HG02571 (cell line): ENCODE measurements at regions not wholly inside any gene's neighbourhood (a gene's known extent, or its start where the extent isn't known, plus 50 kb on each side); places are given as distances from the start of the nearest gene placed in this dataset.
"Not testable (repeated sequence)": the region's sequence is repeated elsewhere in the genome, so short reads cannot be mapped to it uniquely, and the experiment has no call there.

Experiments used
- ATAC-seq: cut with Tn5 transposase; IDR thresholded peaks from one replicate; pipeline ENCODE4 v1.9.1; 2021; ENCODE audit warnings: mild to moderate bottlenecking, moderate library complexity; ENCODE audit not compliant: unreplicated experiment

DNA sequence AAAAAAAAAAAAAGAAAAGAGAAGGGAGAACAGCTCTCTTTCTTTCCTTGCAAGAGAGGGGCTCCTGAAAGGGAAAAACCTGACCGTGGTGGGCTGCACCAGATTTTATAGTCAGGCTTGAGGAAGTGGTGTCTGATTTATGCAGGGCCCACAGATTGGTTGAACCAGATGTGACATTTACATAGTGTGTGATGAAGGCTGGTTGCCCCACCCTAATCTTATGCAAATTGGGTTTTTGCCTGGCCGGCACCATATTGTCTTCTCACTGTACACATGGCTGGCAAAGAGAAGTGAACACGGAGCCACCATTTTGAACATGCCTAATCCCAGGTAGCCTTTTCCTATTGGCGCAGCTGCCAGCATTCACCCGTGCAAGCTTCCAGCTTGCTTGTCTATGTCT is 154.4 kb downstream of the OXSM start:
- ATAC-seq = no peak

DNA sequence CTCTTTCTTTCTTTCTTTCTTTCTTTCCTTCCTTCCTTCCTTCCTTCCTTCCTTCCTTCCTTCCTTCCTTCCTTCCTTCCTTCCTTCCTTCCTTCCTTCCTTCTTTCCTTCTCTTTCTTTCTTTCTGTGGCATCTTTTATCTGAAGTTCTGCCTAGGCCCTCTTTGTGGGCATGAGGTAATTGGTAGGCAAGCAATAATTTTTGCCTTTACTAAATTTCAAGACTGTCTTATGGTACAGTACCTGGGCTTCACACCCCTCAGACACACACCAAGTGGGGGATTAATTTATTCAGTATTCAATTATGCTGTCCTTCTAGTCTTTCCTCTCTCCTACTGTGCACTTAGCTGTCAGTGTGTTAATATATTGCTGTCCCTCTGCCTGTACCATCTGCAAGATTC is 155.5 kb downstream of the OXSM start:
- no peak for ATAC-seq

DNA sequence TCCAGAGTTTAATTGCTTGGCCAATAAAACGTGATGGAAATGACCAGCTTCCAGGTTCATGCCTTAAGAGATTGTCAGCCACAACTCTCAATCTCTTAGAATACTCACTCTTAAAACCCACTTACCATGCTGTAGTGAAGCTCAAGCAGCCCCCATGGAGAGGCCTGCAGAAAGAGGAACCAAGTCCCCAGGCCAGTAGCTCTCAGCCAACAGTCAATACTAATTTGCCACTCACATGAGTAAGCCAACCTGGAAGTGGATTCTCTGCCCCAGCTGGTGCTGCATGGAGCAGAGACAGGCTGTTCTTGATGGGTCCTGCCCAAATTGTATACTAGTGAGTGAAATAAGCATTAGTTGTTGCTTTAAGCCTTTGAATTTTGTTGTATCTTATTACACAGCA is 155.9 kb downstream of the OXSM start:
- no peak for ATAC-seq

- ATAC-seq = no peak
Observed at GRCh38 chr3:25952133-25952532, 162.2 kb downstream of the OXSM start.

DNA sequence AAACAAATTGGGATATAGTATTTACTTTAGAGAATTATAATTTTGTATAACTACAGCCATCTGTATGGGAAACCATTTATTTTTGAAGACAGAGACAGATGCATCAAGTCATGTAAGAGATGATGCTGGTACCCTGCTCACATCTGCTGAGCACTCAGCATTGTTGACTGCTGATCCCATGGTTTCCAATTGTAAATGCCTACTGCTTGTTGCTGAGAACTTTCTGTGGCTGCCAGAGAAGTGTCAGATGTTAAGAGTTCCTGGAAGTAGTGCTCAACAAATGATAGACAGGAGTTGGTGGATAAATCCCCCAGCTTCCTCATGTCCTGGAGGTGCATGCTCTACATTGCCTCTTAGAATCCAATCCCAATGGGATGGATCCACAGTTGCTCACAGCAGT is 167.1 kb downstream of the OXSM start:
- ATAC-seq = no peak

GRCh38 chr3:25960776-25961175 is 170.9 kb downstream of the OXSM start:
- no peak for ATAC-seq

GRCh38 chr3:25962255-25962654 is 172.4 kb downstream of the OXSM start:
- no peak for ATAC-seq

DNA sequence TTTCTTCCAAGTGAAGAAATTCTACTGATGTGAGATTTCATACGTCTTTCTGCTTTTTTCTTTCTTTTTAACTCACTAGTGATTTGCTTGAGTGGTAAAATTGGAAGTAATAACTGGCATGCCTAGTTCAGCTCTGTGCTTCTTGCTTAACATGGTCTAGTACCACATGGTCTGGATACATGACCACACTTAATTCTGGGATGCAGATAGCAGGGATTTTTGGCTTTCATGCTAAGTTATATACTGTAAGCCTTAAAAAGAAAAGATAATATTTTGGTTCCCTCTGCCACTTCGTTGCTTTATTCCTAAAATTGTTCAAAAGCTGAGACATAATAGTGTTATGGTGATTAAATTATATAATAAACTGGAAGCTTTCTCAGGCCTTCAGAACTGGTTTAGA is 174.3 kb downstream of the OXSM start:
- no peak for ATAC-seq

- ATAC-seq = no peak
Observed at GRCh38 chr3:25967385-25967784, 177.5 kb downstream of the OXSM start.

- ATAC-seq = no peak
Observed at GRCh38 chr3:25971736-25972135, 181.8 kb downstream of the OXSM start.

DNA sequence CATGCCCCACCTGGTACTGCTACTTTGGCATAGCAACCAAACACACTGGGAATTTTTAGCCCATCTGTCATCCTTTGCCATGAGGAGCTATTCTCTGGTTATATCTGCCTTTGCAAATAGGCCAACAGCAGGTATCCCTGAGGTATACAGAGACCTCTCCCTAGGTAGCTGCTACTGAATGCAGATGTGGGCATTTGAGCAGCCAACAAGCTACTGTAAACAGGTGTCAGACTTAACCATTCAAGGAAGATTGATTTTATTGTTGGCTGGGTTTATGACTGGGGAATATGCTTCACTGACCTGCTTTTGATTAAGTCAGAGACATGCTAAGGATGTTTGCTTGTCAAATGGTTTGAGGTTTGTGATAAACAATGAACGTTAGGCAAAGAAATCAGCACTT is 183.2 kb downstream of the OXSM start:
- ATAC-seq = no peak

DNA sequence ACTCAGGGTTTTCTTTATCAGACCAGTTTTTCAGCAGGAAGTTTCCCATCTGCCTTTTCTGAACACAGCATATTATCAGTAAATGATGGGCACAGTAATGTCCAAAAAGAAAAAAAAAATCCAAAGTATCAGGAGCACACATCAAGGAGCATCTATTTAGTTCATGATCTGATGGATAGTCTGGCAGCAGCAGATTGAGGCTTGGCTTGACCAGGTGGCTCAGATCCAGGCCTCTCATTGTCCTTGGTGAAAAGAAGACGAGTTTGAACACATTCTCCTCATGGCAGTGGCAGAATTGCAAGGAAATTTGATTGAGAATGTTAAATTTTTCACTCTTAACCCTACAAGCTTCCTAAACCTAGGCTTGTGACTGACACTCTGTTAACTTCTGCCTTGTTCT is 192.9 kb downstream of the OXSM start:
- no peak for ATAC-seq

DNA sequence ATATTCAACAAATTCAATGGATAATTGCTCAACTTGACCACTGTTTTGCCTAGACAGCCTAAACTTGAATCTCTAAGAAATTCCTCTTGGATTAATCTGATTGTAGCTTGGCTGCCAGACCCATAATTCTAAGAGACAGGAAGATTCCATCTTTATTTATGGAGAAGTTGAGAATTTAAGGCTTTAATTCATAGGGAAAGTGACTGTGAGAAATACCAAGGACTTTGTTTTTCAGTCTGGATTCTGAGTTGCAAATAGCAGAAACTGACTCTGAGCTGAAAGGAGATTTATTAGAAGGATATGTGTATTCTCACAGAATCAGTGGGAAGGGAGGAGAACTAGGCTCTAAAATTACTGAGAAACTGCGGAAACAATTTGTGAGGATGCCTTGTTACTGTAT is 195.7 kb downstream of the OXSM start:
- no peak for ATAC-seq

- no peak for ATAC-seq
Observed at GRCh38 chr3:25992606-25993005, 202.7 kb downstream of the OXSM start.

DNA sequence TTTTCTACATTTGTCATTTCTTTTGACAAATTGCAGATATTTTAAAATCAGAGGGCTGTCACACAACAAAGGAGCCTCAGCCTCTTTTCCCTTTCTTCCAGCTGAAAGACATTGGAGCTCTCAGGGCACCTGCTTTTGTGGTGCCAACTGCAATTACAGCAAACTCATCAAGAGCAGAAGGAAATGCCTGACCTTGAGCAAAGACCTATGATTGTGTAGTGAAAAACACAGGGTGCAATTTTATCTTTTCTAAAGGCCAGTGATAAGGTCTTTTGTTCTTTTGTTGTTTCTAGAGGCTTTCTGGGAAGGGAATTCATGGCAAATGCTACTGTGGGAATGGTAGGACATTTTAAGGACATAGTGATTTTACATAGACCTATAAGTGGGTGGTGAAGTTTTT is 214.3 kb downstream of the OXSM start:
- no peak for ATAC-seq

GRCh38 chr3:26011276-26011675 is 221.4 kb downstream of the OXSM start:
- no peak for ATAC-seq

DNA sequence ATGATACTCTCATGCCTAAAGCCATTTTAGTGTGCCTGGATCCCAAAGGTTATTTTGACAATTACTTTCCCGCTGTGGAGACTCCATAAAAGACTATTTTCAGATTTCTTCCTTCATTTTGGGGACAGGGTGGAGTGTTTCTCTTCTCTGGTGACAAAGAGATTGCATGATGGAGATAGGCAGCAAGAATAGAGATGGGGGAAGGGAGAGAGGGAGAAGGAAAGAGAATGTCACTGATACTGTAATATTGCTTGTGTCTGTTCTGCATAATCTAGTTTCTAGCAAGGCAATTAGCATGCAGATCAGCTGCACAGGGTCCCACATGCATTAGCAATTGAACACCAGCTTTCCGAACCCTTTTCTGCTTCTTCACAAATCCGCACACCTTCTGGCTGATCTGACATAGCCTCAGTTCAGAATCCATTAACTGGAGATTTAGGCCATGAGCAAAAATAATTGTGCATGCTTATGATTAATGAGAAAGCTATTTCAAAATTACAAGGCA is 222.4 kb downstream of the OXSM start:
- no peak for ATAC-seq

DNA sequence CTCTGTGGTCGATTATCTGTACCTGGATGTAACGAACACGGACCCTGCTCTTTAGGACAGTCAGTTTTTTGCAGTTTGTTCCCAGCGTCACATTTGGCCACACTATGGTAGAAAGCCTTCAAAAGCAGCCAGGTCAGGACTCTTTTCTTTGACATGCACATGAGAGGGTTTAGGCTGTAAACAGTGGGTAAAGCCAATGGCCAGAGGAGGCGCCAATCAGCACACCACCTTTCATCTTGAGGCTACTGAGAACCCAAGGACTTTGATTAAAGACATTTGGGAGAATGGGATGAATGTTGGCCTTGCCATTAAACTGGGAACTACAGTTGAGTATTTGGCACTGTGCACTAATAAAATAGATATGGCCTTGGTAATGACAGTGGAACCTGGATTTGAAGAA is 225.9 kb downstream of the OXSM start:
- no peak for ATAC-seq

DNA sequence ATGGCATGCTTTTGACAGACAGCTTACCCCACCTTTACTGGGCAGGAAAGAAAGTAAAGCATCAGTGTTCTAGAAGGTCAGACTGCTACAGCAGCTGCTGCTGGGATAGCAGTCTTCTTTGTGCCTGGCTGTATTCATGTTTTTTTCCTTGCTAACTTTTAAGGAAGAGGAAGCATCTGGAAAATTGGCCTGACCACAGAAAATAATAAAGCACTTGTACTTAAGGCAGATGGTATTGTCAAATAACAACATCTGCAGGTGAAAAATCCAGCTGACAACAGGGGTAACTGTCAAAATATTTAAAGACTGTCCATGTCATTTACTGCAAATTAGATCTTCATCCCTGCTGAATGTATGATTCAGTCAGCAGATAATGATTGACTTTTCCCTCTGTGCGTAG is 229.0 kb downstream of the OXSM start:
- no peak for ATAC-seq

DNA sequence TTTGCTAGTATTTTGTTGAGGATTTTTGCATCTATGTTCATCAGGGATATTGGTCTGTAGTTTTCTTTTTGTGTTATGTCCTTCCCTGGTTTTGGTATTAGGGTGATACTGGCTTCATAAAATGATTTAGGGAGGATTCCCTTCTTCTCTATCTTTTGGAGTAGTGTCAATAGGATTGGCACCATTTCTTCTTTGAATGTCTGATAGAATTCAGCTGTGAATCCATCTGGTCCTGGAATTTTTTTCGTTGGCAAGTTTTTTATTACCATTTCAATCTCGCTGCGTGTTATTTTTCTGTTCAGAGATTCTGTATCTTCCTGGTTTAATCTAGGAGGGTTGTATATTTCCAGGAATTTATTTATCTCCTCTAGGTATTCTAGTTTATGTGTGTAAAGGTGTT is 234.3 kb downstream of the OXSM start:
- not testable (repeated sequence) for ATAC-seq

- ATAC-seq = no peak
Observed at GRCh38 chr3:26029321-26029720, 239.4 kb downstream of the OXSM start.

DNA sequence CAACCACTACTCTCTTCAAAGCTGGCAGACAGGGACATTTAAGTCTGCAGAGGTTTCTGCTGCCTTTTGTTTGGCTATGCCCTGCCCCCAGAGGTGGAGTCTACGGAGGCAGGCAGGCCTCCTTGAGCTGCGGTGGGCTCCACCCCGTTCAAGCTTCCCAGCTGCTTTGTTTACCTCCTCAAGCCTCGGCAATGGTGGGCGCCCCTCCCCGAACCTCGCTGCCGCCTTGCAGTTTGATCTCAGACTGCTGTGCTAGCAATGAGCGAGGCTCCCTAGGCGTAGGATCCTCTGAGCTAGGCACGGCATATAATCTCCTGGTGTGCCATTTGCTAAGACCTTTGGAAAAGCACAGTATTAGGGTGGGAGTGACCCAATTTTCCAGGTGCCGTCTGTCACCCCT is 252.2 kb downstream of the OXSM start:
- ATAC-seq = not testable (repeated sequence)

GRCh38 chr3:26049951-26050350 is 260.1 kb downstream of the OXSM start:
- no peak for ATAC-seq

- ATAC-seq = no peak
Observed at GRCh38 chr3:26050776-26051175, 260.9 kb downstream of the OXSM start.
